ENCODE measurements at regions not wholly inside any gene's neighbourhood (a gene's known extent, or its start where the extent isn't known, plus 50 kb on each side); places are given as distances from the start of the nearest gene placed in this dataset.
"Not testable (repeated sequence)": the region's sequence is repeated elsewhere in the genome, so short reads cannot be mapped to it uniquely, and the experiment has no call there.

DNA sequence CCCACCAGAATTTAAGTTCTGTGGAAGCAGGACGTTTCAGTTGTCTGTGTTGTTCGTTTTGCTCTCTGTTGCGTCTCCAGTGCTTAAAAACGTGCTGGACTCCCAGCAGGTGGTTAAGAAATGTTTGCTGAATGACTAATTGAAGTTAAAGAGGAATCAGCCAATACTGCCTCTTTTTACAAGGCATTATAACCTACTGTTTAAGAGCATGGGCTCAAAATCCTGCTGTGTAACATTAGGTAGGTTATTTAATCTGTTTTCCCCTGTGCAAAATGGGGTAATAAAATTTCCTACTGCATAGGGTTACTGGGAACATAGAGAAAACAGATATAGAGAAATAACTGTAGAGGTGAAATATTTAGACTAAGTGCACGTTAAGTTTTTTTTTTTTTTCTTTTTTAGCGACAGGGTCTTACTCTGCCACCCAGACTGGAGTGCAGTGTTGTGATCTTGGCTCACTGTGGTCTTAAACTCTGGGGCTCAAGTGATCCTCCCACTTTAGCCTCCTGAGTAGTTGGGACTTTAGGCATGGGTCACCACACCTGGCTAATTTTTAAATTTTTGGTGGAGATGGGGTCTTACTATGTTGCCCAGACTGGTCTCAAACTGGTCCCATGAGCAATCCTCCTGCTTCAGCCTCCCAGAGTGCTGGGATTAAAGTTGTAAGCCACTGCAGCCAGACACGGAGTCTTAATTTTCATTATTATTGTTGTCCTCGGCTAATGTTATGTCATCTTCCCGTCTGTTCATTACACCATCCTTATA lies 139.4 kb upstream of the PRICKLE1 start:
- no peaks in the 10 kb centered on the region for H3K36me3 Mint-ChIP-seq (ENCODE audit: low read depth)
- no peak for TF ChIP-seq CTCF (conservative IDR thresholded peaks at IDR 0.05)

GRCh38 chr12:42728287-42728686 lies 138.7 kb upstream of the PRICKLE1 start:
- Mint-ChIP-seq H3K4me3 (no peak overlapping the region), H3K27ac (ENCODE audit: unreplicated experiment) (no peak overlapping the region), H3K36me3 (ENCODE audit: low read depth) (no peaks in the 10 kb centered on the region), H3K27me3 (ENCODE audit: low read depth) (no peaks in the 10 kb centered on the region), H3K9me3 (peaks cover 9% of the 10 kb centered on the region), H3K4me1 (no peaks in the 10 kb centered on the region)
- no peak for DNase-seq (ENCODE audit: low read depth, low spot score)
- TF ChIP-seq CTCF (conservative IDR thresholded peaks at IDR 0.05): no peak

More for the DNA sequence above, 139.4 kb upstream of the PRICKLE1 start:
- Mint-ChIP-seq H3K9me3 (peaks cover 9% of the 10 kb centered on the region), H3K4me1 (no peaks in the 10 kb centered on the region), H3K27ac (ENCODE audit: unreplicated experiment) (no peak overlapping the region), H3K27me3 (ENCODE audit: low read depth) (no peaks in the 10 kb centered on the region), H3K4me3 (no peak overlapping the region)
- DNase-seq (ENCODE audit: low read depth, low spot score): no peak

DNA sequence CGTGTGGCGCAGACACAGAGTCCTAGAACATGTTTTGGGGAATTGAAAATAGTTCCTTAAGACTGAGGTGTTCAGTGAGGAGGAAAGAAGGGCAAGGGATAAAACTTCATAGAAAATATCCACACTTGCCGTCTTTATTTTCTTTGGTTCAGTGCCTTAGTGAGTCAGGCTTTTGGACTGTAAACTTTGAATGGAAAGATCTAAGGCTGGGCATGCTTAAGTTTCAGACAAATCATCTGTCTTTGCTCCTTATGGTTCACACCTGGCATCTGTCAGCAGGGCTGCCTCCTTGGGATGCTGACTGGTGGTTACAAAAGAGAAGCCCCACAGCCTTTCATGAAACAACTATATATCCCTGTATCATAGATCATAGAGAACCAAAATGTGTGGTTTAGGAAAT lies 136.3 kb upstream of the PRICKLE1 start:
- Mint-ChIP-seq H3K9me3 (peaks cover 6% of the 10 kb centered on the region), H3K4me1 (no peaks in the 10 kb centered on the region), H3K4me3 (no peak overlapping the region), H3K36me3 (ENCODE audit: low read depth) (no peaks in the 10 kb centered on the region), H3K27me3 (ENCODE audit: low read depth) (no peaks in the 10 kb centered on the region), H3K27ac (ENCODE audit: unreplicated experiment) (no peak overlapping the region)
- no peak for DNase-seq (ENCODE audit: low read depth, low spot score)
- no peak for TF ChIP-seq CTCF (conservative IDR thresholded peaks at IDR 0.05)

DNA sequence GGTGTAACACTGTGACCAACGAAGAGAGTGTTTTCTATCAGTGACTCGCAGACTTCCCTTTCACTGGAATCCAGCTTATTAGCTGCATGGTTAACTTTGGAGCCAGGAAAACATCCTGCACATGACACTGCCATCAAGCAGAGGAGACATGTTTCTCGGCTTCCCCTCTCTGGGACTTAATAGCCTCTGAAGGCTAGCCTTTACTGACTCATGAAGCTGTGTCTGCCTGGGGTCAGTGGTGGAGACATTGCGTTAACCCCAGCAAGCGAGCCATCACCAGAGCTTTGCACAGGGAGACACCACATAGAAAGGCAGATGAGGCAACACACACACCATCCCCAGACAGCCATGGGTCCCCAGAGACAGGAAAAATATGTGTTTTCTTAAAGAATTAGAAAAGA lies 126.9 kb upstream of the PRICKLE1 start:
- DNase-seq (ENCODE audit: low read depth, low spot score): no peak
- TF ChIP-seq CTCF (conservative IDR thresholded peaks at IDR 0.05): no peak
- Mint-ChIP-seq H3K36me3 (ENCODE audit: low read depth) (peaks cover 11% of the 10 kb centered on the region), H3K27me3 (ENCODE audit: low read depth) (no peaks in the 10 kb centered on the region), H3K4me3 (no peak overlapping the region), H3K4me1 (no peaks in the 10 kb centered on the region), H3K27ac (ENCODE audit: unreplicated experiment) (peak overlapping the region; percentile 76), H3K9me3 (peaks cover 10% of the 10 kb centered on the region)

DNA sequence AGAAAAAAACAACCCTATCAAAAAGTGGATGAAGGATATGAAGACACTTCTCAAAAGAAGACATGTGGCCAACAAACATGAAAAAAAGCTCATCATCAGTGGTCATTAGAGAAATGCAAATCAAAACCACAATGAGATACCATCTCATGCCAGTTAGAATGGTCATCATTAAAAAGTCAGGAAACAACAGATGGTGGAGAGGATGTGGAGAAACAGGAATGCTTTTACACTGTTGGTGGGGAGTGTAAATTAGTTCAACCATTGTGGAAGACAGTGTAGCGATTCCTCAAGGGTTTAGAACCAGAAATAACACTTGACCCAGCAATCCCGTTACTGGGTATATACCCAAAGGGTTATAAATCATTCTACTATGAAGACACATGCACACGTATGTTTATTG lies 124.0 kb upstream of the PRICKLE1 start:
- Mint-ChIP-seq H3K9me3 (peaks cover 18% of the 10 kb centered on the region), H3K36me3 (ENCODE audit: low read depth) (peaks cover 21% of the 10 kb centered on the region)
- not testable (repeated sequence) for H3K4me1 Mint-ChIP-seq; H3K27me3 Mint-ChIP-seq (ENCODE audit: low read depth); H3K4me3 Mint-ChIP-seq; DNase-seq (ENCODE audit: low read depth, low spot score); H3K27ac Mint-ChIP-seq (ENCODE audit: unreplicated experiment)

- H3K4me1 Mint-ChIP-seq; DNase-seq (ENCODE audit: low read depth, low spot score); H3K27me3 Mint-ChIP-seq (ENCODE audit: low read depth); H3K4me3 Mint-ChIP-seq; H3K27ac Mint-ChIP-seq (ENCODE audit: unreplicated experiment): not testable (repeated sequence)
- Mint-ChIP-seq H3K36me3 (ENCODE audit: low read depth) (peaks cover 17% of the 10 kb centered on the region), H3K9me3 (peaks cover 16% of the 10 kb centered on the region)
Measured at GRCh38 chr12:42708374-42708773, 118.8 kb upstream of the PRICKLE1 start.
